ENCODE measurements at regions not wholly inside any gene's neighbourhood (a gene's known extent, or its start where the extent isn't known, plus 50 kb on each side); places are given as distances from the start of the nearest gene placed in this dataset.

DNA sequence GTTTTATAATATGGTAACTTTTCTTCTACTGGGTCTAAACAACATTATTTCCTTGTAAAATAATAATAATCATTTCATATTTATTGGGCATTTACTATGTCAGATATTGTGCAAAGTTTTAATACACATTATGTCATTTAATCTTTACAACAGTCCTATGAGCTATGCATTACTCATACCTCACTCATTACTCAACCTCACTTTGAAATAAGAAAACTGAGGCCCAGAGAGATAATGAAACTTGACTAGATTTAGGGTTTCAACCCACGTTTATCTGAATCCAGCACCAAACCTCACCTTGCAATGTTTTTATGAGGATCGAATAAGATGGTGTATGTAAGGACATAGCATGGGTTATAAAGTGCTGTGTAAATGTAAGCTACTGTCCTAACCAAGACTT, 153.2 kb upstream of the SLC13A1 start:
- TF ChIP-seq, protein P1, sequence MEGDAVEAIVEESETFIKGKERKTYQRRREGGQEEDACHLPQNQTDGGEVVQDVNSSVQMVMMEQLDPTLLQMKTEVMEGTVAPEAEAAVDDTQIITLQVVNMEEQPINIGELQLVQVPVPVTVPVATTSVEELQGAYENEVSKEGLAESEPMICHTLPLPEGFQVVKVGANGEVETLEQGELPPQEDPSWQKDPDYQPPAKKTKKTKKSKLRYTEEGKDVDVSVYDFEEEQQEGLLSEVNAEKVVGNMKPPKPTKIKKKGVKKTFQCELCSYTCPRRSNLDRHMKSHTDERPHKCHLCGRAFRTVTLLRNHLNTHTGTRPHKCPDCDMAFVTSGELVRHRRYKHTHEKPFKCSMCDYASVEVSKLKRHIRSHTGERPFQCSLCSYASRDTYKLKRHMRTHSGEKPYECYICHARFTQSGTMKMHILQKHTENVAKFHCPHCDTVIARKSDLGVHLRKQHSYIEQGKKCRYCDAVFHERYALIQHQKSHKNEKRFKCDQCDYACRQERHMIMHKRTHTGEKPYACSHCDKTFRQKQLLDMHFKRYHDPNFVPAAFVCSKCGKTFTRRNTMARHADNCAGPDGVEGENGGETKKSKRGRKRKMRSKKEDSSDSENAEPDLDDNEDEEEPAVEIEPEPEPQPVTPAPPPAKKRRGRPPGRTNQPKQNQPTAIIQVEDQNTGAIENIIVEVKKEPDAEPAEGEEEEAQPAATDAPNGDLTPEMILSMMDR (conservative IDR thresholded peaks at IDR 0.05) = no peak
- TF ChIP-seq EZH2 (IDR thresholded peaks at IDR 0.05; ENCODE audit: low read depth) = no peak
